ENCODE measurements at regions not wholly inside any gene's neighbourhood (a gene's known extent, or its start where the extent isn't known, plus 50 kb on each side); places are given as distances from the start of the nearest gene placed in this dataset.

DNA sequence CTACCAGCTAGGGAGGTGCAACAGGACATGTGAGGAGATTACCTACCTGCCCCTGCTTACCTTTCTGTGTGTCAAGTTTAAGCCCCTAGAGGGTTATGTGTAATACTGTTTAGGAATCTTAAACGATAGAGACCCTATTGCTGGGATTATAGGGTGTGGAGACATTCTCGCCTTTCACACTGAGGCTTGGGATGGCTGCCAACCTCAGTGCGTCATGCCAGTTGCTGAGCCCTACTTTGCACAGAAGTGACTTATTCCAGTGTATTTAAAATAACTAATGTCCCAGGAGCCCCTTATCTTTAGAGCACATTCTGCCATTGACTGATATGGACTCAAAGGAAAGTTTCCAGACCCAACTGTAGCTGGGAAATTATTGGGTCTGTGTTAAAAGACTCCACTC is 76.6 kb upstream of the XPA start:
- Histone ChIP-seq H3K9ac (ENCODE audit: extremely low read depth, insufficient read length, low read length) (no peak overlapping the region), H3K14ac (ENCODE audit: insufficient read depth, low read length) (no peak overlapping the region), H4K5ac (ENCODE audit: insufficient read length, low read depth, low read length) (no peak overlapping the region), H3K4me1 (ENCODE audit: insufficient read depth, low read length) (no peaks in the 10 kb centered on the region), H4K8ac (replicated peaks; ENCODE audit: insufficient read length, low read depth, low read length) (no peak overlapping the region), H4K91ac (ENCODE audit: insufficient read length, low read depth, low read length) (no peak overlapping the region), H4K20me1 (ENCODE audit: control insufficient read depth, insufficient read depth, insufficient read length) (no peaks in the 10 kb centered on the region), H3K4me2 (ENCODE audit: insufficient read depth, insufficient read length, low read length) (no peak overlapping the region), H2BK120ac (ENCODE audit: low read depth, low read length, poor library complexity, severe bottlenecking) (no peak overlapping the region), H2BK5ac (ENCODE audit: insufficient read length, low read length) (no peak overlapping the region), H3K79me1 (ENCODE audit: insufficient read depth, low read depth, low read length, poor library complexity, severe bottlenecking) (no peaks in the 10 kb centered on the region), H2AK5ac (ENCODE audit: insufficient read length, low read length) (no peak overlapping the region), H2BK20ac (ENCODE audit: low read depth, low read length, poor library complexity, severe bottlenecking) (no peak overlapping the region), H2AFZ (ENCODE audit: low read length) (no peak overlapping the region), H3K56ac (ENCODE audit: insufficient read length, low read depth, low read length) (no peak overlapping the region), H3K9me3 (ENCODE audit: control insufficient read depth, low read depth, low read length) (no peaks in the 10 kb centered on the region), H3K27me3 (ENCODE audit: insufficient read depth, low read length) (0 out of 2 replicates have a peak, but pooled peaks cover 2% of the 10 kb centered on the region), H2BK15ac (ENCODE audit: low read depth, low read length) (no peak overlapping the region), H3K18ac (ENCODE audit: insufficient read length, low read depth, low read length) (no peak overlapping the region), H3T11ph (ENCODE audit: low read length) (no peak overlapping the region), H3K79me2 (ENCODE audit: insufficient read depth, low read length) (no peaks in the 10 kb centered on the region), H3K23ac (ENCODE audit: insufficient read length, low read depth, low read length) (no peak overlapping the region), H3K4ac (ENCODE audit: low read depth, low read length) (no peak overlapping the region), H3K27ac (ENCODE audit: insufficient read length, low read depth, low read length) (no peak overlapping the region), H2BK12ac (ENCODE audit: insufficient read length, low read depth, low read length) (no peak overlapping the region), H3K23me2 (ENCODE audit: insufficient read length, low read depth, low read length, poor library complexity, severe bottlenecking) (no peaks in the 10 kb centered on the region)
- peaks cover 36 to 42% of the 10 kb centered on the region in 2 experiments for H3K4me1 Mint-ChIP-seq
- WGBS (ENCODE audit: extremely low coverage, insufficient read length, low lambda C conversion rate): no CpG with 5 or more reads among the region's 3 CpGs
- H3K27me3 Mint-ChIP-seq (ENCODE audit: low read depth): peaks cover 49% of the 10 kb centered on the region
- TF ChIP-seq, protein P1, sequence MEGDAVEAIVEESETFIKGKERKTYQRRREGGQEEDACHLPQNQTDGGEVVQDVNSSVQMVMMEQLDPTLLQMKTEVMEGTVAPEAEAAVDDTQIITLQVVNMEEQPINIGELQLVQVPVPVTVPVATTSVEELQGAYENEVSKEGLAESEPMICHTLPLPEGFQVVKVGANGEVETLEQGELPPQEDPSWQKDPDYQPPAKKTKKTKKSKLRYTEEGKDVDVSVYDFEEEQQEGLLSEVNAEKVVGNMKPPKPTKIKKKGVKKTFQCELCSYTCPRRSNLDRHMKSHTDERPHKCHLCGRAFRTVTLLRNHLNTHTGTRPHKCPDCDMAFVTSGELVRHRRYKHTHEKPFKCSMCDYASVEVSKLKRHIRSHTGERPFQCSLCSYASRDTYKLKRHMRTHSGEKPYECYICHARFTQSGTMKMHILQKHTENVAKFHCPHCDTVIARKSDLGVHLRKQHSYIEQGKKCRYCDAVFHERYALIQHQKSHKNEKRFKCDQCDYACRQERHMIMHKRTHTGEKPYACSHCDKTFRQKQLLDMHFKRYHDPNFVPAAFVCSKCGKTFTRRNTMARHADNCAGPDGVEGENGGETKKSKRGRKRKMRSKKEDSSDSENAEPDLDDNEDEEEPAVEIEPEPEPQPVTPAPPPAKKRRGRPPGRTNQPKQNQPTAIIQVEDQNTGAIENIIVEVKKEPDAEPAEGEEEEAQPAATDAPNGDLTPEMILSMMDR (conservative IDR thresholded peaks at IDR 0.05): no peak
- no peak for DNase-seq
- H3K27ac Mint-ChIP-seq: no peak overlapping the region
- no peak overlapping the region for H3K4me3 Mint-ChIP-seq
- peaks cover 2 to 9% (median 5%) of the 10 kb centered on the region in 3 experiments; a peak in 5 of 7 replicates for H3K36me3 Mint-ChIP-seq (ENCODE audit: insufficient read depth in 1 of 3, low read depth in 3 of 3)
- H3K9me3 Mint-ChIP-seq: peaks cover 10 to 15% of the 10 kb centered on the region in 2 experiments
